GM21737 (cell line): ENCODE measurements at regions not wholly inside any gene's neighbourhood (a gene's known extent, or its start where the extent isn't known, plus 50 kb on each side); places are given as distances from the start of the nearest gene placed in this dataset.
A peak's percentile ranks its signal among the peaks of the same experiment; 100 is the strongest.

ENCODE experiments used
- ATAC-seq: cut with Tn5 transposase; IDR thresholded peaks from one replicate; pipeline ENCODE4 v1.9.1; 2021; ENCODE audit warnings: mild to moderate bottlenecking, moderate library complexity; ENCODE audit not compliant: unreplicated experiment

DNA sequence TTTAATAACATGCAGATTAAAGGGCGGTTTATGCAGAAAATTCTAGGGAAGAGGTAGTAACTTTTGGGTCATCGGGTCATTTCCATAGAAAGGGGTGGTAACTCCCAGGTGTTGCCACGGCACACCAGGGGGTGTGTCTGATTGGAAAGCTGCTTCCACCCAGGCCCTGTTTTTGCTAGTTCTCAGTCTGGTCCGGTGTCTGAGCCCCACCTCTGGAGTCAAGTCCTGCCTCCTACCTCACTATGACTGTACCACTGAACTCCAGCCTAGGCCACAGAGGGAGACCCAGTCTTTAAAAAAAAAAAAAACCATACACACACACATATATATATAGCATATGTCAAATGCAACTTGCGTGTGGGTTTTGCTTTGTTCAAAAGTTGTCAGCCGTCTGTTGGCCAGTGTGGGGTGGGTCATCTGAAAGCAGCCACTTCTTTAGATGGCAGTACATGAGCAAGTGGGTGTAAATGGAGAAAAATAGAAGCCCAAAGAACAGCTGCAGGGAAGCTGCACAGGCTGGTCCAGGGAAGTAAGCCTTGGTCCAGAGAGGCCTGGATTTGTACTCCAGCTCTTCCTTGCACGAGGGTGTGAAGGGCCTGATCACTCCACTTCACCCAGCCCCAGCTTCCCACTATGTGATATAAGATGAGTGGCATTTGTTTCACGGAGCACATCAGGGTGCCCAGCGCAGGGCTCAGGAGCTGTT lies 110.7 kb upstream of the SPRY4 start:
- no peak for ATAC-seq

GRCh38 chr5:142434322-142434612 lies 109.4 kb upstream of the SPRY4 start:
- no peak for ATAC-seq

GRCh38 chr5:142433526-142434321 lies 108.9 kb upstream of the SPRY4 start:
- no peak for ATAC-seq

DNA sequence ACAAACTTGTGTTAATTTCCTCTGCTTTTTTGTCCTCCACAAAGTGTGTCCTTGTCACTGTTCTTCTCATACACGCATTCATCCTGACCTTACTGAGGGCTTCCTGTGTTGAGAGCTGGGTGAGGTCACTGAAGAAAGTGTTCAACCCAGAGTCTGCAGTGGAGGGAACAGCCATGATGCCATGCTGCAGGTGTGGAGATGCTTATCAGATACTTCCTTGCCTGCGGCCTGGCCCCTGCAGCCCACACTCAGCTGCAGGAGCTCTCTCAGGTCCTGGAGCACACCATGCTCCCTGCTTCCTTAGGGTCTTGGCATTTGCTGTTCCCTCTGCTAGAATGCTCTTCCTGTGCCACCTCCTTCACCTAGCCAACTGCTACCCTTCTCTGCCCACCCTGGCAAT lies 108.1 kb upstream of the SPRY4 start:
- ATAC-seq = peak; percentile 58

- ATAC-seq = peak; percentile 65
Measured at GRCh38 chr5:142432369-142432863, 107.6 kb upstream of the SPRY4 start.

GRCh38 chr5:142428773-142429473 lies 104.1 kb upstream of the SPRY4 start:
- ATAC-seq = no peak

DNA sequence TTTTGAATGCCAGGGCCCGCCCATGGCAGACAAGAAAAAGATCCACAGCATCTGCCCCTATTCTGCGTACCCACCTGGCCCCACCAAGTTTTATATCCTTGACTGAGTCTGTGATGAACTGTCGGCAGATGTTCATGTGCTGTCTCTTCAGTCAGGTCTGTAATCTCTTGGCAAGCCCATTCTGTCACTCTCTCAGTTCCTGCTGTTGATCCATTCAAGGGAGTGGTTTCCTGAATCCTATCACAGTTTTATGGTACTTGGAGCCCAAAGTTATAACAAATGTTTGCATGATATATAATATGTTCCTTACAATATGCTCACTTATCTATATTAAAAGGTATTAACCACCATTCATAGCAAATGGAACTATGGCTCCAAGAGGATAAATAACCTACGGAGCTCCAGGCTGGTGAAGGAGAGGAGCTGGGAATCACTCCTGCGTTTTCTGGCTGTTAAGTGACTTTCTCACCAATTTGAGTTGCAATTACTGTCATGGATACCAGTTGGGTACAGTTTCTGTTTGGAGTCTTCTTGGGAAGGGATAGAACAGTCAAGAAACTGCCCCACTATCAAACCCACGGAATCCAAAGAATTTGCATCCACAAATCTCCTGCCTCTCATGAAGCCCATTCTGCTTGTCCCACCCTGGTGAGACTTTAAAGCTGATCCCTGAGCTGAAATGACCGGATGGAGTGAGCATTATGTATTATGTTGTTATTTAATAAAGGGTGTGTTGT lies 103.4 kb upstream of the SPRY4 start:
- no peak for ATAC-seq

DNA sequence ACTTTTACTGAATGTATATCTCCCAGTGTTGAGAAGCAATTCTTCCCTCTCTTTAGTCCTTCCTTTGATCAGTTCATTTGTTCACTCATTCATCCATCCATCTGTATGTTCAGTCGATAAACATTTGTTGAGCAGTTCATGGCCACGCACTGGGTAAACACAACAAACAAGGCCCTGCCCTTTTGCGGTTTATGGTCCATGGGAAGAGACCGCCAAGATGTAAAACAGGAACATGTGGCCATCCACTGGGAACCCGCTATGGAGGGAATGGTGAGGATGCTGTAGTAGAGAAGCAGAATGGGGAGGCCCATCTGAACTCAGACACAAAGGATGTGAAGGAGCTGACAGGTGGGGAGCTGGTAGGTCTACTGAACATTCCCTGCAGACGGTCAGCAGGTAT lies 102.7 kb upstream of the SPRY4 start:
- no peak for ATAC-seq

DNA sequence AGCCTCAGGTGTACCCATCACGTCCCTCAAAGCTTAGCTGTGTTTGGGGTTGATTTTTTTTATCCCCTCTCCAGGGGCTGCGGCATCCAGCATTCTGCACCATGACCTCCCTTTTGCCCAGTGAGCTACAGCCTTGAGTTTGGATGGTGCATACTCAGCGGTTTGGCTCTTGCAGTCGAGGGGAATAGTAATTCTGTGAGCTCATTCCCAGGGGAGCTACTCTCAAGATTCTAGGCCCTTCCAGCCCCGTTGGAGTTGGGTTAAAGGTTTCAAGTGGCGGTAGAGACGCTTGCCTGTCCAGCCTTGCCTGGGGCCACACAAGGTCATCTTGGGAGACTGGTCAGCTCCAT lies 102.2 kb upstream of the SPRY4 start:
- no peak for ATAC-seq

GRCh38 chr5:142426129-142427014 lies 101.6 kb upstream of the SPRY4 start:
- peak; percentile 48 for ATAC-seq

- ATAC-seq = no peak
Measured at GRCh38 chr5:142425286-142426065, 100.7 kb upstream of the SPRY4 start.

DNA sequence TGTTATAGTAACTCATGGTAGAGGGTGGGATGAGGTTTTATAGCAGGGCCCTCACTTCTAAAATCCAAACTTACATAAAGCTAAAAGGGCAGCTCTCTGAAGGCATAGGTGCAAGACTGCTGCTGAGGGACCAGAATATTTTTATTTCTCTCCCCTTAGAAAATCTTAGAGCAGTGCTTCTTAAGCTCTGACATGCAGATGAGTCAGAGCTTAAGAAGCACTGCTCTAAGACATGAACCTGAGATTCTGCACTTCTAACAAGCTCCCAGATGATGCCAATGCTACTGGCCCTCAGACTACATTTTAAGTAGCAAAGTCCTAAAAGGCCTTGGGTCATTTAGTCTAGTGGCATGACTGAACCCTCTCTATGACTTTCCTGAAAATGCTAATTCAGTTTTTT lies 97.6 kb upstream of the SPRY4 start:
- ATAC-seq = no peak

GRCh38 chr5:142421621-142422397 lies 97.0 kb upstream of the SPRY4 start:
- no peak for ATAC-seq

GRCh38 chr5:142421228-142421617 lies 96.4 kb upstream of the SPRY4 start:
- no peak for ATAC-seq

- no peak for ATAC-seq
Measured at GRCh38 chr5:142420561-142421227, 95.9 kb upstream of the SPRY4 start.

DNA sequence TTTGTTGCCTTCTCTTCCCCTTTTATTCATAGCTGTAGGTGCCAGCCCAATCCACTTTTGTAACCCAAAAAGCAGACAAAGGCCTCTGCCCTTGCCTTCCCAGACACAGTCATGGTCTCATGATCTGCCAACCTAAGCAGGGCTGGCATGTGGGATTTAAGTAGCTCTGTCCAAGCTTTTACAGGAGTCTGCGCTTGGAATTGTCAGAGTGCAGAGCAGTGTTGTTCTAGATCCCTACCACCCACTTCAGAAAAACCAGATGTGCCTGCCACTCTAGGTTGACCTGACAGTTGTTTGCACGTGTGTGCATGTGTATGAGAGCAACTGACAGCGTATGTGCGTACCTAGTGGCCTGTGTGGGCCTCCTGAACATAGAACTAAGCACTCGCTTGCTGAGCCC lies 87.8 kb upstream of the SPRY4 start:
- no peak for ATAC-seq

DNA sequence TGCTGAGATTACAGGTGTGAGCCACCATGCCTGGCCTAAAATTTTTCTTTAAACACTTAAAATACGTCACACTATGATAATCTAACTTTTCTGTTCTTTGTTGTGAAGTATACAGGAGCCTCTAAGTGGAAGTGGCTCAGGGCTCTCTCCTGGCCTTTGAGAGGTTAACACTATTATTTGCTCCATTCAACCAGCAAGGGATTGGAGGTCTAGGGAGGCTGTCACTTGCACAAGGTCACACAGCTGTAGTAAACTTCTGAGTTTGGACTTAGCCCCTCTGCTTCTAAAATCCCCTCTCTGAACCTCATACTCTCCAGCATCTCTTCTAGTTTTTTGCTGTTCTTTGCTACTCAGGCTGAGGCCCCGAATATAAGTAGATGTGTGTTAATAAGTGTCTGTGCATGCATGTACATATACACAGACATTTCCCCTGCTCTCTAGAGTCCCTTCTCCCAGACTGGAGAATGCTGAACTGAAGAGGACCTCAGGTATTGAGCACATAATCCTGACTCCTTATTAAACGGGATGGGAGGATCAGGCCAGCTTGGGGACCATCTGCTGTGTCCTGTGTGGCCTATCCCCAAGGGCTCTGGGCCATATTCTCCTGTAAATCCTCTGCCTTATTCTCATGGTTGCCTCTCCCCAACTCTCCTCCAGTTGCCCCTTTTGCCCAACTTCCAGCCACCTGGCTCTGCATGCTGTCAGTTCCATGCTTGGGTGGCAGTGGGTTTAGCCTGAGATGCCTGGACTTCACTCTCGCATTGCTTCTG lies 87.0 kb upstream of the SPRY4 start:
- ATAC-seq = no peak

GRCh38 chr5:142411103-142411502 lies 86.3 kb upstream of the SPRY4 start:
- no peak for ATAC-seq
